HL-60/S4 (cell line): ENCODE measurements at regions not wholly inside any gene's neighbourhood (a gene's known extent, or its start where the extent isn't known, plus 50 kb on each side); places are given as distances from the start of the nearest gene placed in this dataset.
"Not testable (repeated sequence)": the region's sequence is repeated elsewhere in the genome, so short reads cannot be mapped to it uniquely, and the experiment has no call there.

Source experiments
- in situ Hi-C: fragments of 300-500 bp; cut with MboI; formaldehyde crosslinking; loops from 2 replicates; pipeline ENCODE4 v1.14.3; 2022; ENCODE audit warnings: low sequenced_read_pairs

GRCh38 chr1:58076258-58076657 is 470.3 kb downstream of the OMA1 start:
- in situ Hi-C loops = no loop called here

GRCh38 chr1:58075188-58075578 is 471.3 kb downstream of the OMA1 start:
- in situ Hi-C loops = no loop called here

DNA sequence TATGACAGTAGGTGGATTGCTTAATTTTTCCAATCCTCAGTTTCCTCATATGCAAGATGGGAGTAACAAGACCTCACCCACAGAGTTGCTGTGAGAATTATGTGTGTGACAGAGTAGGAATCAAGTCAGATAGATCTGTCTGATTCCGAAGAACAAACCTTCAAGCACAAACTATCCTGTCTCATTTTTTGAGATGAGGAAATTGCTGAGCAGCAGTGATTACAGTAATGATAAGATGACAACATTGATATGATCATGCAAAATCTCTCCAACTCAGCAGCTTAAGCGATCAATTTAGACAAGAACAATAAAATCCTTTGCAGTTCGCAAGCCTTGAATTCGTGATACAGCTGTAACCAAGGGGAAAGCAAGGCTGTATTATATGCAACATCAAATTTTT is 474.1 kb downstream of the OMA1 start:
- in situ Hi-C loops = no loop called here

GRCh38 chr1:58067082-58067481 is 479.4 kb downstream of the OMA1 start:
- in situ Hi-C loops = no loop called here

DNA sequence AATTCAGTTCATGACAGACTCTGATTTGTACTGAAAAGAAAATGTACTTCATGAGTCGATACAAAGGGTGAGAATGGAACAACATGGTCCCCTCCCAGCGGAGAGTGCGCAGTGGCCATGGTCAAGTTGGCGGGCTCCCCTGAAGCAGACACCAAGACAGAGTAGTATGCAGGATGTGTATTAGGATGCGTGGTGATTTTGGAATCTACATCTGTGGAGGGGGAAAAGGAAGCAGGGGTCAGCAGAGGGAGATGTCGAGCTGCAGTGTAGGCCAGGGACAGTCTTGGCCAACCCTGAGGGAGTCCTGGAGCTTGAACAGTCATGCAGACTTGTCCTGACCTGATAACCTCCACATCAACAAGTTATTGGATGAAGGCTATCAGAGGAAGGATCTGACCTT is 481.0 kb downstream of the OMA1 start:
- in situ Hi-C loops = no loop called here

DNA sequence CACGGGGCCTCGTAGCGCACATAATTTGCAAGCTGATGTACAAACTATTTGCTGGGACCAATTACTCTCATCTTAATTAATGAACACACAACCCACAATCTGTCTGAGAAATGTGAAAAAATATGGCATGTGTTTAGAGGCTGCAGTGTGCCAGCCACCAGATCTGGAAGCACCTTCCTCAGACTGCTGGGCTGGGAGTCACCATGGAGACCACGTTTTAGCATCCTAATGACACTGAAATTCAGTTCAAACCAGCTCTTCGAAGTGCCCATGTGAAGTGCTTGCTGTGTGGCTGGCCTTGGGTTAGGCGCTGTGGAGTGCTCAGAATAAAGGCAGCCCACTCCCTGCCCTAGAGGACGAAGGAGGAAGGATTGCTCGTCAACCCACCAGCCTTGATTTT is 482.4 kb downstream of the OMA1 start:
- in situ Hi-C loops = no loop called here

- in situ Hi-C loops = no loop called here
These were observed 483.4 kb downstream of the OMA1 start for GRCh38 chr1:58063095-58063494.

DNA sequence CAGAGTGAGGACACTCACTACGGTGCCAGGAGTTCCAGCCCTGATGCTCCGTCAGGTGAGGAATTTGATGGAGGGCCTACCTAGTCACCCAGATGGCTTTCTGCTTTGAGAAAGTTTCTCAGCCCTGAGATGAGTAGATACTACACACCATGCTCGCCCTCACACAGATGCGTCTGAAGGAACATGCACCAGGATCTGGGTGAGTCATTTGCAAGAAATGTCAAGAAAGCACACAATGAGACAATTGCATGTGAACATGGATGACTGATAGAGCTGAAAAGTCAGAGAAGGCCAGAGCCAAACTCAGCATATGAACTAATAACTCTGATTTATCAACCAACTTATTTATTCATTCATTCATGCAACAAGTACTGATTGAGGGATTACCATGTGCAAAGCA is 483.9 kb downstream of the OMA1 start:
- in situ Hi-C loops = no loop called here

DNA sequence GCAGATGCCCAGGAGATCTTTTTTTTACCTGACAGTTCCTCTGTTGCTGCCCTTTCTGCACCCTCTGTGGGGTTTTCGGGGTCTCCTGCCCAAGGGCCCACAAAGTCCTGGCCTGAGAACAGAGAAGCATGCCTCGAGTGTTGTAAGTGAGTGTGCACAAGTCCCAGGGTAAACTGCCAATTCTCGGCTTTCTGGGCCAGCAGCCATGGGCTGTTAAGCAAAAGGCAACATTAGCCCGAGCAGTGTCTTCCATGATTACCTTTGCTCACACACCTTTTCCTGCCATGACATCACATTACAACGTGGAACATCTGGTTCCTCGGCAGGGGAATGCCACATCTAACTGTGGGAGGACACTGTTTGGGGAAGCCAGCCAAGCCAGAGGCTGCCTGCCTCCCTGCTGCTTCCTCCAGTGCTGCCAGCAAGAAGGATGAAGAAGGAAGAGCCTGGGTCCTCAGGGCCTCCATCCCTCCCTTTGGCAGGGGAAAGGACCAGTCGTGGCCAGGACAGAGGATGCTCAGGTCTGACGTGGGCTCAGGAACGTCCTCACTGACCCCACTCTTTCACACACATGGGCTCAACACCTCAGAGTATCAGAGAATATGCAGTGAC is 485.9 kb downstream of the OMA1 start:
- in situ Hi-C loops = no loop called here

- in situ Hi-C loops = no loop called here
These were observed 486.7 kb downstream of the OMA1 start for GRCh38 chr1:58059789-58060188.

DNA sequence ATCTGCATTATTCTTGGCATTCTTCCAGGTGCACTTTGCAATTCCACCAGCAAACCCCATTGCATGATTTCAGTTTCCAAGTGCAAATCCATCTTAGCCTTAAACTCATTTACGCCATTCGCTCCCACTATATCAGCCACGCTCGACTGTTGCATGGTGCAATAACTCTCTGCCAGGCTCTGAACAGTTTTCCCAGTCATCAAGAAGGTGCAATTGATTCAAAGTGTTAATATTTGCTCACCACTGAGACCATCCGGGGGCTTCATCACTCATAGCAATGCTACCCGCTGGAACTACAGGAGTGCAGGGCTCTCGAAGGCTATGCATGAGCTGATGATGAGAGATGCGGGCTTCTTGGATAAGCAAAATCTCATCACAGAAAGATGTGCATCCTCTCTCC is 488.2 kb downstream of the OMA1 start:
- in situ Hi-C loops = no loop called here

GRCh38 chr1:58057826-58058225 is 488.7 kb downstream of the OMA1 start:
- in situ Hi-C loops = no loop called here

GRCh38 chr1:58051187-58051586 is 495.3 kb downstream of the OMA1 start:
- in situ Hi-C loops = not testable (repeated sequence)

GRCh38 chr1:58047265-58047858 is 499.2 kb downstream of the OMA1 start:
- in situ Hi-C loops = loop anchor here (25.0 kb wide), 1 partner anchor 1210 kb away; no protein-coding TSS in a partner anchor

- in situ Hi-C loops = loop anchor here (25.0 kb wide), 1 partner anchor 1208 kb away; no protein-coding TSS in a partner anchor
These were observed 501.3 kb downstream of the OMA1 start for GRCh38 chr1:58045094-58045705.

DNA sequence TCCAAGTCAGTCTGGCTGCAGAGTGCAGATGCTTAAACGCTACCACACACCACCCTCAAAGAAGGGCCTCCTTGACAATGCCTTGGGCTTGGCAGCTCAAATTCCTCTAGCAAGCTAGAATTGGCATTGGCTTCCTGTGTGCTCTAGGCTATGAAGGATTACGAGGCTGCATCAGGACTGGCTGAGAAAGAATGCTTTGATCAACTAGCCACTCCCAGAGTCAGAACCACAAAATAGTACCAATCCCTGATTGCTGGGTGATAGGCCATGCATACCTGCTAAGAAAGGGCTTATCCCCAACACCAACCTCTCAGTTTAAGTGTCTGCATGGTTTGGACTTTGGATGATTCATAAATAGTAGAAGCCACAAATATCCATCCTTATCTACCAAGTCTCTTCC is 504.9 kb downstream of the OMA1 start:
- in situ Hi-C loops = loop anchor here (25.0 kb wide), 1 partner anchor 1204 kb away; no protein-coding TSS in a partner anchor

GRCh38 chr1:58038574-58038973 is 508.0 kb downstream of the OMA1 start:
- in situ Hi-C loops = loop anchor here (25.0 kb wide), 1 partner anchor 1201 kb away; no protein-coding TSS in a partner anchor

GRCh38 chr1:58035523-58035922 is 511.0 kb downstream of the OMA1 start:
- in situ Hi-C loops = loop anchor here (25.0 kb wide), 1 partner anchor 1198 kb away; no protein-coding TSS in a partner anchor

DNA sequence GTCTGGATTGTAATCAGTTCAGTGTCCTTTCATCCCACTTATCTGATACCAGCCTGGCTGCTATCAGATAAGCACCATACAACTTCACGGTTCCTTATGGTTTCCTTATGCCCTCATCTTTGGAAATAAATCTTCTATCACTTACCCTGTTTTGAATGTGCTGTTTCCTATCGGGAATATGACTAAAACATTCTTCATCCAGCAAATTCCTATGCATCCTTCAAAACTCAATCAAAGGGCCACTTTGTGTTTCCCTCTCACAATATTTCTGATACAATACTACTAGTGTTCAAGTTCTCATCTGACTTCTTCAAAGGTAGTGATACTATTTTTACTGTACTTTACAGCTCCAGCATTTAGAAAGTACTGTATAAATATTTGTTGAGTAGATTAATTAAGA is 513.2 kb downstream of the OMA1 start:
- in situ Hi-C loops = loop anchor here (25.0 kb wide), 1 partner anchor 1196 kb away; no protein-coding TSS in a partner anchor

GRCh38 chr1:58032611-58033073 is 513.9 kb downstream of the OMA1 start:
- in situ Hi-C loops = loop anchor here (25.0 kb wide), 1 partner anchor 1195 kb away; no protein-coding TSS in a partner anchor

DNA sequence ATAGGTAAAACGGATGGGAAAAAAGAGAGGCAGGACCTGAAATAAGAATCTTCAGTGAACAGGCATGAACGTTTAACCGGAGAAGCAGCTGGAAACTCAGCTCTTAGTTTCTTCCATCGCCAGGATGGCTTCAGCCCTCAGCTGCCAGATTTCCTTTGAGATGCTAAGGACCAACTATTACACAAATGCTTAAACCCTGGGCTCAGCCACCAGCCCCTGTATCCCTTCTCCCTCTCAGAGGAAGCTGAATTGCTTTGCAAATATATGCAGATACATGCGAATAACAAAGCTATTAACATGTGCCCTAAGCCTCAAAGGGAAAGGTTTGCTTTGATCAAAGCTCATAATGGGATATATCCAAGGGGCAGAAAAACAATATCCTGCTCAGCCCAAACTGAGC is 515.1 kb downstream of the OMA1 start:
- in situ Hi-C loops = loop anchor here (25.0 kb wide), 1 partner anchor 1194 kb away; no protein-coding TSS in a partner anchor

DNA sequence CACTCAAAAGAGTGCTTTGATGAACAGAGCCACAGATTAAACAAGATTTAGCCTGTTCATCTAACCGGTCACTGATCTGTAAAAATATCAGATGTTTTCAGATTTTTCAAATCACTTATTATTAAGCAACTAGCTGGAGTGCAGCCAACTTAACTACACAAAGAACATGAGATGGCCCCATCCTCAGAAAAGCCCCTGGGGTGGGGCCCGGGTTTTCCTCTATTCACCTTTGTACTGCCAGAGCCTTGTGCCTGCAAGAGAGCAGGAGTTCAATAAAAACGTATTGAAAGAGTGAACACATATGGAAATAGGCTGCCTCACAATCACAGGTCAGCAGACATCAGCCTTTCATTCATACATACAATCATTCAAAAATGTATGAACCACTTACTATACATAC is 516.1 kb downstream of the OMA1 start:
- in situ Hi-C loops = loop anchor here (25.0 kb wide), 1 partner anchor 1193 kb away; no protein-coding TSS in a partner anchor
